Heart left ventricle (tissue), 13 donors: ENCODE measurements at regions not wholly inside any gene's neighbourhood (a gene's known extent, or its start where the extent isn't known, plus 50 kb on each side); places are given as distances from the start of the nearest gene placed in this dataset.

Source experiments
- CTCF ChIP-seq, 12 donors: fragments of 200-600 bp; sonication (generic) in 4 of 12; IDR thresholded peaks; one replicate each; pipeline versions ENCODE4 v1.5.0 to v1.8.0; 2018 to 2022; ENCODE audit warnings: antibody characterized with exemption in 12 of 12, mild to moderate bottlenecking in 5 of 12
- POLR2A ChIP-seq, 2 donors: fragments of 450-650 bp; IDR thresholded peaks; one replicate each; pipeline ENCODE4 v1.6.1; 2017; ENCODE audit warnings: antibody characterized with exemption in 2 of 2, mild to moderate bottlenecking in 2 of 2, moderate library complexity in 2 of 2
- donor health status: ischemic (EF 13 %, LVEDD 7.1; RV severe dilation, severe dysfunction).
- donor health status: DM: no; HTN: yes; CAD: no.
- donor health status: DM: no; HTN: no; CAD: no.
- donor health status: ischemic (EF 25% LVEDD 6.9; RV normal size, moderate dysfunction).
- donor health status: ischemic (EF 25% LVEDD 5.7; RV mildly dilated, moderate dysfunction).
- donor health status: ischemic (EF 35%, LVEDD 5.7; RV mildly dilated, moderate dysfunction).
- donor health status: nonischemic (EF 11% LVEDD 7.7; RV severe dilation, severe dysfunction).
- donor health status: DM: yes; HTN: yes; CAD: no.
- donor health status: PGD.
- donor health status: ischemic (EF 29% LVEDD 5.4; RV normal size, mild dysfunction).
- donor health status: nonischemic (EF 23%, LVEDD 6.1; RV moderate dilation, normal function).

- TF ChIP-seq CTCF (IDR thresholded peaks at IDR 0.05) = no peak
- no peak for TF ChIP-seq POLR2A (IDR thresholded peaks at IDR 0.05)
Measured at GRCh38 chr6:102223942-102224341, 830.4 kb downstream of the GRIK2 start.
